ENCODE measurements at regions not wholly inside any gene's neighbourhood (a gene's known extent, or its start where the extent isn't known, plus 50 kb on each side); places are given as distances from the start of the nearest gene placed in this dataset.

DNA sequence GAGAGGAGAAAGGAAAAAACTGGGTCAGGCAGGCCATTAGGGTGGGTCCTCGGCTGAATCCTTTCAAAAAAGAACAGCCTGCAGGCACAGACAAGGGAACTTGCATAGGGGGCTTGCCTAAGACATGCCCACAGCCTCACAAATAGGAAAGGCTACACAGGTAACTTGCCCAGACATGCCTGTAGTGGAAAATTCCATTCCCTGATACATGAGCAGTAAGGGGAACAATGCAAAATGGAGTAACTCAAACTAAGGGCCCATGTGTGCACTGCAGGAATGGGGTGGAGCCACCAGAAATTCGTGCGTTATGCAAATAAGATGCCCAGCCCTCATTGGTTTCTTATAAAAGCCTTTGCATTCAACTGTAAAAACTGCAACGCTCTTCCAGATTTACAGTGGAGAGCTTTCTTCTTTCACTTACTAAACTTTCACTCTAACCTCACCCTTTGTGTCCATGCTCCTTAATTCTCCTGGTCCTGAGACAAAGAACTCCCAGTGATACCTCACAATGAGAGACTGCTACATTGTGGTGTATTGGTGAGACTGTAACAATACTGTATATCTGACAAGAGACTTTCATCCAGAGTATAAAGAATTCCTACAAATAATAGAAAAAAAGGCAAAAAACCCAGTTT is 59.5 kb upstream of the SLITRK1 start:
- DNase-seq (ENCODE audit: low read depth) = no peak

DNA sequence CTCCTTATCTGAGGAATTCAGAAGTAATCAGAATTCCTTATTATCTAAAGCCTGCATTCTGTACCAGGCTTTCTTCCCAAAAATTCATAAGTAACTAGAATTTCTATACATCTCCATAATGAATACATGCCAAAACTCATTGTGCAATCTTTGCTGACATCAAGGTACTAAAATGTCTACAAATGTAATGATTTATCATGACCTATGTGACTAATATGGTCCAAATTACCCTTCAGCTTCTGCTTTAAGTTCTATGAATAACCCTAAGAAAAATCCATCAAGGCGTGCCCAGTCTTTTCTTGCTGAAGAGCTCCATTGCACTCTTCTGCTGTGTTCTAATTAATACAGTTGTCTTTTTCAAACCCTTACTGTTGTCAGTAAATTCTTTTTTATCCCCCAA is 58.5 kb upstream of the SLITRK1 start:
- no peak for DNase-seq (ENCODE audit: low read depth)

DNA sequence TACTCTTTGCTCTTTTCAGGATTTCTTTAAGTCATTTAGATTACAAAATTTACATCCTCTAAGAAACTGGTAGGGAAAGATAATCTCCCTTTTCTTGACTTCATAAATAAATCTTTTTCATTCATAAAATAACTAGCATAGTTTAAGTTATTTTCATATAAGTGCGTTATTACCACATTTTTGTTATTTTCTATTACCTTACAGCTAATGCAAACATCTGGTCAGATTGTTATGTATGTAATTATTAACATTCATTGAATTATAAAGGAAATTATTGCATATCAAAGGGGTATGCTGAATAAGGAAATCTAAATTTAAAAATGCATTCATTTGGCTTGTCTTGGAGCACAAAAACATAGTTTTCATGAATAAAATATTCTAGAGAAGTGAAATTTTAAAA is 55.3 kb upstream of the SLITRK1 start:
- DNase-seq (ENCODE audit: low read depth) = no peak

DNA sequence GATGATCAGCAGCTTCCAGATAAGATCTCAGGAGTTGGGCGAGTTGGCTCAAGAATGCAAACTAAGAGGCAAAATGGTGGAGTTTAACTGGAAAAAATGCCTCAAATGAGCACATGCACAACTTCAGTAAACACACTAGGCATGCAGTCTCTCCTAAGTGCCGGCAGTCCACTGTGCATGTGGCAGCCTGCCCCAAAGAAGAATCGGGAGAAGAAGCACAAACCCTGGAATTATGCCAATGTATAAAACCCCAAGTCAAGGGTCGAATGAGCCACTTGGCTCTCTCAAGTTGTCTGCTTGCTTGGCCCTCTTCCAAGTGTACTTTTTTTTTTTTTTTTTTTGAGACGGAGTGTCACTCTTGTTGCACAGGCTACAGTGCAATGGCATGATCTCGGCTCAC is 53.3 kb upstream of the SLITRK1 start:
- no peak for DNase-seq (ENCODE audit: low read depth)
